Progenitor cell of endocrine pancreas (in vitro differentiated cells): ENCODE measurements at regions not wholly inside any gene's neighbourhood (a gene's known extent, or its start where the extent isn't known, plus 50 kb on each side); places are given as distances from the start of the nearest gene placed in this dataset.

Experiments
- DNase-seq: peaks from one replicate; pipeline ENCODE4 v3.0.0; 2021; ENCODE audit warnings: low spot score; ENCODE audit not compliant: unreplicated experiment
- H3K27ac Mint-ChIP-seq: 2 replicates; pipeline ENCODE4 v1.8.0; 2021; ENCODE audit warnings: mild to moderate bottlenecking, moderate library complexity, mixed read lengths
- H3K27me3 Mint-ChIP-seq: 2 replicates; pipeline ENCODE4 v1.8.0; 2021; ENCODE audit warnings: mixed read lengths
- H3K36me3 Mint-ChIP-seq: 2 replicates; pipeline ENCODE4 v1.8.0; 2022; ENCODE audit warnings: mixed read lengths; ENCODE audit not compliant: insufficient read depth
- H3K4me1 Mint-ChIP-seq: 2 replicates; pipeline ENCODE4 v1.8.0; 2021; ENCODE audit warnings: low read depth, mixed read lengths
- H3K4me3 Mint-ChIP-seq: 2 replicates; pipeline ENCODE4 v1.8.0; 2021; ENCODE audit warnings: low read depth, mild to moderate bottlenecking, moderate library complexity, mixed read lengths
- H3K9me3 Mint-ChIP-seq: 2 replicates; pipeline ENCODE4 v1.8.0; 2021; ENCODE audit warnings: low read depth, mixed read lengths
- CTCF ChIP-seq: fragments of 200-600 bp; sonication (generic); IDR thresholded peaks from one replicate; pipeline ENCODE4 v1.5.0; 2021; ENCODE audit warnings: antibody characterized with exemption, mild to moderate bottlenecking; ENCODE audit not compliant: unreplicated experiment

- DNase-seq = no peak
- no peaks in the 10 kb centered on the region for H3K36me3 Mint-ChIP-seq
- no peaks in the 10 kb centered on the region for H3K4me1 Mint-ChIP-seq
- H3K4me3 Mint-ChIP-seq = no peak overlapping the region
- H3K27me3 Mint-ChIP-seq = peaks cover 48% of the 10 kb centered on the region
- H3K27ac Mint-ChIP-seq = no peak overlapping the region
- no peak for TF ChIP-seq CTCF
- H3K9me3 Mint-ChIP-seq = peaks cover 6% of the 10 kb centered on the region
Measured at GRCh38 chr16:5336941-5337340, 239.3 kb upstream of the EEF2KMT start.

DNA sequence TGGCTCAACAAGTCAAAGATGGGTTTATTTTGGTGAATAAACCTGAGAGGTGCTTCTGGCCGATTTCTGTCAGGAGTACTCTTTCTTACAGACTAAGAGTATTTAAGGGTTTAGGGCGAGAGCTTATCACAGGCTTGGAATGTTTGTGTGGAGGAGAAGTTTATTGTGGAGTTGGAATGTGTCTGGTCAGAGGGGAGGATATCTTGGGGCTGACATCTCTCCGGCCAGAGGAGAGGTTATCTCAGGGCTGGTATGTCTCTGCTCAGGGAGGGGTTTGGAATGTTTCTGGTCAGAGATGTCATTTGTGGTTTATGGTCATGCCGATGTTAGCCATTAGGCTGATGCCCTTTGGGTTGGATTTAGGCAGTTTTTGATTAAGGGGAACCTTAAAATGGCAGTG is 236.4 kb upstream of the EEF2KMT start:
- Mint-ChIP-seq H3K27ac (no peak overlapping the region), H3K4me3 (no peak overlapping the region), H3K27me3 (peaks cover 28% of the 10 kb centered on the region), H3K9me3 (peaks cover 13% of the 10 kb centered on the region), H3K36me3 (no peaks in the 10 kb centered on the region), H3K4me1 (no peaks in the 10 kb centered on the region)
- no peak for TF ChIP-seq CTCF
- no peak for DNase-seq

GRCh38 chr16:5333126-5333525 is 235.5 kb upstream of the EEF2KMT start:
- H3K27ac Mint-ChIP-seq = no peak overlapping the region
- no peak overlapping the region for H3K4me3 Mint-ChIP-seq
- H3K36me3 Mint-ChIP-seq = no peaks in the 10 kb centered on the region
- TF ChIP-seq CTCF = no peak
- no peaks in the 10 kb centered on the region for H3K4me1 Mint-ChIP-seq
- peaks cover 13% of the 10 kb centered on the region for H3K9me3 Mint-ChIP-seq
- H3K27me3 Mint-ChIP-seq = peaks cover 28% of the 10 kb centered on the region
- no peak for DNase-seq

- Mint-ChIP-seq H3K36me3 (no peaks in the 10 kb centered on the region), H3K27ac (no peak overlapping the region), H3K4me1 (no peaks in the 10 kb centered on the region), H3K27me3 (peaks cover 19% of the 10 kb centered on the region), H3K9me3 (peaks cover 15% of the 10 kb centered on the region), H3K4me3 (no peak overlapping the region)
- DNase-seq = no peak
- no peak for TF ChIP-seq CTCF
Measured at GRCh38 chr16:5330058-5330457, 232.5 kb upstream of the EEF2KMT start.

- DNase-seq = no peak
- TF ChIP-seq CTCF = no peak
- H3K4me1 Mint-ChIP-seq = no peaks in the 10 kb centered on the region
Measured at GRCh38 chr16:5328546-5328945, 231.0 kb upstream of the EEF2KMT start.

GRCh38 chr16:5326395-5326794 is 228.8 kb upstream of the EEF2KMT start:
- no peaks in the 10 kb centered on the region for H3K4me1 Mint-ChIP-seq

More at GRCh38 chr16:5328546-5328945, 231.0 kb upstream of the EEF2KMT start:
- Mint-ChIP-seq H3K4me3 (no peak overlapping the region), H3K9me3 (peaks cover 9% of the 10 kb centered on the region), H3K27ac (no peak overlapping the region), H3K27me3 (peaks cover 13% of the 10 kb centered on the region), H3K36me3 (no peaks in the 10 kb centered on the region)

More at GRCh38 chr16:5326395-5326794, 228.8 kb upstream of the EEF2KMT start:
- no peak for DNase-seq
- Mint-ChIP-seq H3K36me3 (no peaks in the 10 kb centered on the region), H3K27me3 (peaks cover 13% of the 10 kb centered on the region), H3K27ac (no peak overlapping the region), H3K4me3 (no peak overlapping the region), H3K9me3 (peaks cover 9% of the 10 kb centered on the region)
- TF ChIP-seq CTCF = no peak
